ENCODE measurements at regions not wholly inside any gene's neighbourhood (a gene's known extent, or its start where the extent isn't known, plus 50 kb on each side); places are given as distances from the start of the nearest gene placed in this dataset.
"Not testable (repeated sequence)": the region's sequence is repeated elsewhere in the genome, so short reads cannot be mapped to it uniquely, and the experiment has no call there.

DNA sequence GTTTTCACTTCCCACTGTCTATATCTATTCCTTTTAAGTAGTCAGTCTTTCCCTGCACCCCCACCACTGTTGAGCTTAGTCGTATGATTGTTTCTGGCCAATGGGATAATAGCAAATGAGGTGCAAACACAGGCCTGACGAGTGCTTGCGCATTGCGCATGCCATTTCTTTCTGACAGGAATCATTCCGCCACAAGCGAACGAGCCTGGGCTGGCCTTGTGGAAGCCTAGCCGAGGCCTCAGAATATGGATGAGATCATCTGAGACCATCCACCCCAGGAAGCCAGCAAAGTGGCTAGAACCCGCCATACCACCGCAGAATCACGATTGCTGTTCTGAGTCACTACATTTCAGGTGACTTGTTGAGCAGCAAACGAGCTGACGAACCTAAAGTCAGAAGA, 52.2 kb upstream of the PRL start:
- DNase-seq (ENCODE audit: low spot score): no peak

DNA sequence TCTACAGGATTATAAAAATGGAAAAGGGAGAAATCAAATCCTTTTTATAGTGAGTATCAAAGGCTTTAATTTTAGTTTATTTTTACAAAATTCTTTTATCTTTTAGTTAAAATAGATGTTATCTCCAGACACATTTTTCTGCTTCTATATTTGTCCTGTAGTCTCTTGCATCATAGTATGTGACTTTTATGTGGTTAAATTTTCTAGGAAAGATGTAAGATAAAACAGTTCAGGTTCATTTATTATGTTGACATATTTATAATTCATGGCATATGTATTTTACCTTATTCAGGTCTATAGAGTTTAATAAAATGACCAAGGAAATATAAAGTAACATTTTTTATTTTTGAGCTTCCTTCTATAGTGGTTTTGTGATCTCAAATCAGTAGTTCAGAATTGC, 52.7 kb upstream of the PRL start:
- DNase-seq (ENCODE audit: low spot score): no peak

DNA sequence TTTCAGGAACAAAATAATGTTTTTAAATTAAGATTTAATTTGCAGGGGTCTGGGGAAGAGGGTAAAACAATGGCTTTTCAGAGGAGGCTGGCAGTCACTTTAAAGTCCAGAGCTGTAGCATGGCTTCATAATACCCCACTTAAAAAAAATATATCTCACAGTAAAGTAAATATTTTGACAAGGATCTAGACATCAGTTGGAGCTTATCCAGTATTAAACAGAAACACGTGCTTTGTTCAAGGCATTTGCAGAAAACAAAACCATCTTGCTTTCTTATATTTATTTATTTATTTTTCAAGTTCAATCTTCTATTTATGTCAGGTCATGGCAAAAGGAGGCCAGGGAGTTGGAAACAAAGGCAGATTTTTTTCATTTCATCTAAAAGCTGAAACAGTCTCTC, 53.3 kb upstream of the PRL start:
- DNase-seq (ENCODE audit: low spot score): no peak

DNA sequence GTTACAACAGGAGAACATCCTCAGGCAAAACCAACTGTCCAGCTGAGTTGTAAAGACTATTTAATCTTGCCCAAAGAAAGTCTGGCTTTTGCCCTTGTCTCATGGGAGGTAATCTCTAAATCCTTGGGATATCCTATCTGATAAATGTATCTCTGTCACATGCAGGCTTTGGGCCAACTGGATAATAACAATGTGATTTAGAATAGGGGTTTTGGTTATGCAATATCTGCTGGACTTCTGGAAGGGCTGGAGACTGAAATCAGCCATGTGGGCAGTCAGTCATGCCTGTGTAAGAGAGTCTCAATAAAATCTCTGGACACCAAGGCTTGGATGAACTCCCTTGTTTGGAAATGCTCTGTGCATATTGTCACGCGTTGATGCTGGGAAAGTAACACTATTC, 56.3 kb upstream of the PRL start:
- no peak for DNase-seq (ENCODE audit: low spot score)

DNA sequence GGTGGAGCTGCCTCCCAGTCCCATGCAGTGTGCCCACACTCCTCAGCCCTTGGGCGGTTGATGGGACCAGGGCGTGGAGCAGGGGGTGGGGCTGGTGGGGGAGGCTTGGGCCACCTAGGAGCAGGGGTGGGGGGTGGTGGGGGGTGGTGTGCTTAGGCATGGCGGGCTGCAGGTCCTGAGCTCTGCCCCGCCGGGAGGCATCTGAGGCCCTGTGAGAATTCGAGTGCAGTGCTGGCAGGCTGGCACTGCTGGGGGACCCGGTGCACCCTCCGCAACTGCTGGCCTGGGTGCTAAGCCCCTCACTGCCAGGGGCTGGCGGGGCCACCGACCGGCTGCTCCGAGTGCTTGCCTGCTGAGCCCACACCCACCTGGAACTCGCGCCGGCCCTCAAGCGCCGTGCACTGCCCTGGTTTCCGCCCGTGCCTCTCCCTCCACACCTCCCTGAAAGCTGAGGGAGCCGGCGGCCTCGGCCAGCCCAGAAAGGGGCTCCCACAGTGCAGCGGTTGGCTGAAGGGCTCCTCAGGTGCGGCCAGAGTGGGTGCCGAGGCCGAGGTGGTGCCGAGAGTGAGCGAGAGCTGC, 59.6 kb upstream of the PRL start:
- DNase-seq (ENCODE audit: low spot score): no peak

DNA sequence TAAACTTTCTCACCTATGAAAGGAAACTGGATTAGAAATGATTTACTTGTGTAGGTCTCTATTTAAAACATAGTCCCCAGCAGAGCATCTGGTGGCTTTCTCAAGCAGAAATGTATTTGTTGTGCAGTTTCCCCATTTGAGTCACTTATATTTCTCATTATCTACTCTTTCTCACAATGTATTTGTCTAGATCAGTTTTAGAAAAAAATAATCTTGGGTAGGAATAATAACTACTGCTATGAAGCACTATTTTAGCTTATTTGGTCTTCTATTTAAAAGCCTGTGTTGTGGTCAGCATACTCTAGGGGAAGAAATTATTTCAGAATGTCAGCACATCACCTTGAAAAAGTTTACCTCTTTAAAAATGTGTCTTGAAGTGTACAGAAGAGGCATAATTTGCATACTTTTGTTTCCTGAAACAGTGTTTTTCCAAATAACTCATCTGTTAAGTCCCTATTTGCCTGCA, 60.9 kb upstream of the PRL start:
- no peak for DNase-seq (ENCODE audit: low spot score)

DNA sequence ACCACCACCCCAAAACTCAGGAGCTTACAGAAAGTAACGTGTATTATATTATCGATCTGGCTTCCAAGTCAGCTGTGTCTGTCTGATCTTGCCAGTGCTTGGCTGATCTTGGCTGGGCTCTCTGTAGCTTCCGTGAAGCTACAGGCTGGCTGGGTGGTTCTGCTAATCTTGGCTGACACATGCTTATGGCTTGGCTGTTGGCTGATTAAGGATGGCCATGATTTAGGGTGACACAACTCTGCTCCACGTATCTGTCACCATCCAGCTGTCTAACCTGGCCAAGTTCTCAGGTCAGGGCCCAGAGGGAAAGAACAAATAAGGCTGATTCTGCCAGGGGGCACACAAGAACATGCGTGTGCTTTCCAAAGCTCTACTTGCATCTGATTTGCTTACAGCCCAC, 64.7 kb upstream of the PRL start:
- no peak for DNase-seq (ENCODE audit: low spot score)

DNA sequence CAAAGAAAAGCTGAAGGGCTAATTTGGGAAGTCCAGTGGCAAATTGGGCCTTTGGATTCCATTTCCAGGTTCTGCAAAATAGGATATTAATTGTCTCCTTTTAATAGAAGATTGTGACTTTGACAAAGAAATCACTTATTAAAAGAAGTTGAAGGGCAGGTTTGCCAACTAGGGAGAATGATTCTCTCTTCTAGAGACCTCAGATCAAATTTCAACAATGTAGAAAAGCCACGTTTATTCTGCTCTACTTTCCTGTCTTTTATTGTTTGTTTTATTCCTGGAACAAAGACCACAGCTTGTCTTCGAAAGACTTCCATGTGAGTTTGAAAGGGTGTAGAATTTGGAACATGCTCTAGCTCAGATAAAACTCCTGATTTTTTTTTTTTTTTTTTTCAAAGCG, 65.5 kb upstream of the PRL start:
- no peak for DNase-seq (ENCODE audit: low spot score)

DNA sequence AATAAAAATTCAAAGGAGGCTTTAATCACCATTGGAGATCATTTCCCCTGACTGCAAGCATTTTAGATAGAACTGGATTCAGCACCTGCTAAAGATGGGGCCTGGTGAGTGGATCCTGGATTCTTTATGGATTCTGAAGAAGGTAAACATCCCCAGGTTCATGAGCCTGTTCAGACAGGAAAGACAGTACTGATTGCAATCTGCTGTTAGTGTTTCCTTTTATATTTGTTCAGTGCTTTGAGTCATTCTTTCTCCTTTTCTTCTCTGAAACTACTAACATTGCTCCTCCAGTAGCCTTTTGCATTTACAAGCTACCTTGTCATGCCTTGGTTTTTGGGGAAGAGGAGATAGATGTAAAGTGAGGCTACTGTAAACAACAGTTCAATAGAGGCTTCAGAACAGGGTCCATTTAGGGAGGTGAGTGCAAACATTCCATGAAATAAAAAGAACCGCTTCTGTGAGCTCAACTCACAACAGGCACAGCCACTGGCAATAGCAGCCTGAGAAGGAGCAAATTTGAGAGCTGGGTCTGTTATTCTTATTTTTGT, 66.4 kb upstream of the PRL start:
- DNase-seq (ENCODE audit: low spot score): no peak

DNA sequence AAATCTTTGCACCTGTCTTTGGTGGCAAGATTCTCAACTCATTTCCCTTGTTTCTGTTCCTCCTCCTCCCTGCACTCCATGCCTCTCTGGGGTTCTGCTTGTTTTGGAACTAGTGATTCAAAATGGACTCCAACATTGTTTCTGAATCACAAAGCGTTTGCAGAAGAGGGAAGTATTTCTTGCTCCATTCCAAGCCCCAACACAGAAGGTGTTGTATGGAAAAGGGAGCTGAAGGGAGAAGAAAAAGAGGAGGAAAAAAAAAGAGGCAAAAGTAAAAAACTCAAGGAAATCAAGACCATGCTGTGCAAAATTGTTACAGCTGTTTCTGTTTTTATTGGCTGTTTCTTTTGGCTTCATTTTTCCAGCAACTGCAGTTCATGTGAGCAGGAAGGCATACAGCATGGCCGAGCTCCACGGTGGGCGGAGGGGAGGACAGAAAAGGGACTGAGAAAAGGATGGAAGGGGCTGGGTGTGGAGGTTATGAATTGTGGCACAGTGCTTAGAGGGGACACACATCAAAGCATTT, 66.9 kb upstream of the PRL start:
- no peak for DNase-seq (ENCODE audit: low spot score)

DNA sequence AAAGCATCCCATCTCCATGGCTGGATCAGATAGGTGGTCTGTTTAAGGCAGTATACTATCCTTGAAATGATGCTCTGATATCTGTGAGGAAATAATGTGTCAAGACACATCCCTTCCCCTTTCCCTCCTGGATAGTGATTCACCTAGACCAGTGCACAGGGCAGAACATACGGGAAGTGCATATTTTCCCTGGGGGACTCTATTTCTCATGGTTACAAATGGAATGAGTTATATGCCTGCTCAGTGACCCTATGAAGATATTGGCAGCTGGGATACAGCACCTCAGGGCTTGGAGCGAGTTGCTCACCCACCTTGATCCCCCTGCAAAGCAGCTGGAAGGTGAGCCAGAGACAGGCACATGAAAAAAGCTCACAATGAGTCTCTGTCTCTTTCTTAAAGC, 67.5 kb upstream of the PRL start:
- no peak for DNase-seq (ENCODE audit: low spot score)

DNA sequence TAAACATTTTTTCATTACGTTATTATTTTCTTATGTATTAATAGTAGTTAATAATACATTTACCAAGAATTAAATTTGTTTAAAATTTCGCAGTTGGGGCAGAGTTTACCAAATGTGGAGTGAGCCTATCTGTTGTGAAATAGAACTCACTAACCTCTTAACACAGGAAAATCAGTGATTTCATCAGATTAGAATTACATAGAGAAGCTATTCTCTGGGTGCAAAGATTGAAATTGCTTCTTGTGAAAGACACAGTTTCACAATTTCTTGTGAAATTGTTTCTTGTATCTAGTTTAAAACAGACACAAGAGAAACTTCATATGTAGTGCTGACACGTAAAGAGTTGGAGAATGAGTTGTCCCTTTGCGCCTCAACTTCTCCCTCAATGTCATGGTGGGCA, 69.4 kb upstream of the PRL start:
- DNase-seq (ENCODE audit: low spot score): no peak

DNA sequence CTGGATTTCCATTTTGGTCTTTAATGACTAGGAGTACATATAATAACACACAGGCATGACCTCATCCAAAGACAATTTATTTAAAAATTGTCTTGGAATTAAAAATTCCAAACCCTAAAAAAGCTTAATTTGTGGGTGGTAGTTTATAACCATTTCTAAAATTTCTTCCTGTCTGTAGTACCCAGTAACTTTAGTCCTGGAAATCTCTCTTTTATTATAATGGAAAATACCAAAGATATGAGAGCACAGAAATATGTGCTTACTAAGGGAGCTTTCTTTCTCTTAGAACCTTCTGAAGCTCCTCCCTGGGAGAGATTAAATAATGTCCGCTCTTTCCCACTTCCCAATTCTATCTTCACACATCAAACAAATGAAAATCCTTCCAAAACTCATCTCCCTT, 70.5 kb upstream of the PRL start:
- DNase-seq (ENCODE audit: low spot score): peak; percentile 22

DNA sequence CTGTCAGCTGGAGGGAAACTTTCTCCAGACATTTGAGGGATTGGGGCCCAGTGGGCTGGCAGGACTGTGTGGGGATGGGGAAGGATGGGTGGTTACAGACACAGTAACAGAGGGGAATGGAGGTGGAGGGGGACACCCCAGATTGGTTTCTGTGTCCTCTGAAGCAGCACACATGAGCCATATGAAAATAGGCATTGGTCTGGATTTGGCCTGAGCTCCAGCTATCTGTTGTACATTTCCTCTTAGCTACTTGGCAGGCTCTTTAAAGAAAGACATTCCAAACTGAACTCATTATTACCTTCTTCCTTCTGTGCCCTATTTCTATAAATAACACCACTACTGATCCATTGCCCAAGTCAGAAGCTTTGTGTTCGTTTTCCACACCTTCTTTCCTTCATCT, 72.0 kb upstream of the PRL start:
- DNase-seq (ENCODE audit: low spot score): no peak

DNA sequence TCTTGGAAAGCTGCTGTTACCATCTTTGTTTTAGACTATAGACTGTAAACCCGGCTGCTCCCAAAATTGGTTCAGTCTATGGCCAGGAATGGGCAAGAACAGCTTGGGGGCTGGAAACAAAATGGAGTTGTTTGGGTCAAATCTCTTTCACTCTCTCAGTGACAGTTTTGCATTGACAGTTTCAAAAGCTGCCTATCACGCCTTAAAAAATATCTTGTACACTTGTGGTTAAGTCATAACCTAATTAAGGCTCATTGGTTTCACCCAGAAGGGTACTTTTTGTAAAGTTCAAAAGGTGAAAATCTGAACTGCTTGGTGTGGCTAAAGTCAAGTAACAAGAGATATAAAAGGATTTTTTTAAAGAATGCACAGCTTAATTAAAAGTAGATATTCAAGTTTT, 76.1 kb upstream of the PRL start:
- DNase-seq (ENCODE audit: low spot score): no peak

DNA sequence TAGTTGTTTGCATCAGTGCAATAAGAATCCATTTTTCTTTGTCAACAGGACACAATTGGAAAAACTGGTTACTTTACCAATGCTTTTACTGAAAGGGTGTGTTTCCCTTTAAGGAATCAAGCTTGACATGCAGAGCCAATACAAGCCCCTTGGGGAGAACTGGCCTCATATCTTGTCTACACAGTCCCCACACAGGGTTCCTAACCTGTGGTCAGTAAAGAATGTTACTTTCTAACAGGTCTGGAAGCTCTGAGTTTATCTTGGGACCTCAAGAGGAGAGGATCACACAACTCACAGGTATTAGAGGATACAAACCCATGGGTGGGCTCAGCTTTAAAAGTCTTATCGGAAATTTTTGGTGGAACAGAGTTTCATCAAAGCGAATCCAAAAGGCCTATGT, 78.1 kb upstream of the PRL start:
- DNase-seq (ENCODE audit: low spot score): not testable (repeated sequence)

DNA sequence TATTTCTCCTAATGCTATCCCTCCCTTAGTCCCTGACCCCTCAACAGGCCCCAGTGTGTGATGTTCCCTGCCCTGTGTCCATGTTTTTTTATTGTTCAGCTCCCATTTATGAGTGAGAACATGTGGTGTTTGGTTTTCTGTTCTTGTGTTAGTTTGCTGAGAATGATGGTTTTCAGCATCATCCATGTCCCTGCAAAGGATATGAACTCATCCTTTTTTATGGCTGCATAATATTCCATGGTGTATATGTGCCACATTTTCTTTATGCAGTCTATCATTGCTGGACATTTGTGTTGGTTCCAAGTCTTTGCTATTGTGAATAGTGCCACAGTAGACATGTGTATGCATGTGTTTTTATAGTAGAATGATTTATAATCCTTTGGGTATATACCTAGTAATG, 79.5 kb upstream of the PRL start:
- not testable (repeated sequence) for DNase-seq (ENCODE audit: low spot score)

DNA sequence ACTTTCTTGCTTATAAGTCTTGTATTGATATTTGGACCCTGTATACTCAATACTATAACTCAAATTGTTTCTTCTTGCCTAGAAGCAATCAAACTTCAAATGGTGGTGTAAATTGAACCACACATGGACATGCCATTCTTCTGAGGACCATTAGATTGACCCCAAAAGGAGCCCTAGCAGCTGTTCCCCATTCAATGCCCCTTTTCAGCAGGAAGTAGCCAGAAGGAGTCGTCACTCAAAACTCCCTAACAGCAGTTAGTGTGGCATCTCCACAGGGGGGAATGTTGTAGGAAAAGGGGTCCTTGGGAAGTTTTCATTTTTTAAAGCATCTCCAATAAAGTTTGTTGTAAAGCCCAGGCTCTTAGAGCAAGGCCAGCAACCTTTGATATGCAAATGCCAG, 81.7 kb upstream of the PRL start:
- DNase-seq (ENCODE audit: low spot score): not testable (repeated sequence)

DNA sequence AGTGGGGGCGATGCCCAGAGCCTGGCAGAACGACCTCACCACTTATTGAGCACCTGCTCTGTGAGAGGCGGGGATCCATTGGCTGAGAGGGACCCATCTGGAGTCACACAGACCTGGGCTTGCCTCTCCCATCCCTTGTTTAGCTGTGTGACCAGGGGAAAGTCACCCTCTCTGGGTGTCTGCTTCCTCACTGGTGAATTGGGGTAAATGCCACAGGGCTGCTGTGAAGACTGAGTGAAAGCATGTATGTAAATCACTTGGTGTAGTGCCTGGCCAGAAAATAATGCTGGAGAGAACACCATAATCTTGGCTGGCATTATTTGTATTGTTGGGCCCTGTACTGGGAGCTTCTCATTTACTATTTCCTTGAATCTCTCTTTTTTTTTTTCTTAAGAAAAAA, 83.4 kb upstream of the PRL start:
- DNase-seq (ENCODE audit: low spot score): no peak

DNA sequence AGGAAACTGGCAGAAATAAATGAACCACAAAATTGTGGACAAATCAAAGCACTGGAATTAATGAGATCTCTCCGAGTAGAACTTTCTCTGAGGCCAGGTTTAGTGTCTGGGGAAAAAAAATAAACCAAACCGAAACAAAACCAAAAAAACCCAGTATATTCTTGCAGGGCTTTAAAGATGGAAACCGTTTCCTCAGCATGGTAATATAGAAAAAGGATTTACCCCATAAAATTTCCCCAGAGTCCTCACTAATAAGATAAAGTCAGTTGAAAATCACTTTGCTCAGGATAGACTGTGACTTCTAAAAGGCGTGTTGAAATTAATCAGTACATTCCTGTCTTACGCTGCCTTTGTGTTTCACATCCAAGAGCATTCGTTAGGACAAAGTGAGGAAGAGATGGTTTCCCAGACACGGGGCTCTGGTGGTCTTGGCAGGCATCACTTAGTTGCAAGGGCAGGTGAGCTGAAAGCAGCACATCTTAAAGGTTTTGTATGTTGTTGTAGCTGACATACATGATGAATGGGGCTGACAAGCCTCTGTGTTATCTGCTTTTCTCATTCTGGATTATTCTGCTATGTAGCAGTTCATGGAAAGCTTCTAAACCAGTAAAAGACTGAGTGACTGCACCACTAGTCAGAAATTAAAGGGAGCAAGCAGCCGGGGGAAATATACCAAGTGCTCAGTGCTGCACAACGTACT, 85.2 kb upstream of the PRL start:
- DNase-seq (ENCODE audit: low spot score): no peak

DNA sequence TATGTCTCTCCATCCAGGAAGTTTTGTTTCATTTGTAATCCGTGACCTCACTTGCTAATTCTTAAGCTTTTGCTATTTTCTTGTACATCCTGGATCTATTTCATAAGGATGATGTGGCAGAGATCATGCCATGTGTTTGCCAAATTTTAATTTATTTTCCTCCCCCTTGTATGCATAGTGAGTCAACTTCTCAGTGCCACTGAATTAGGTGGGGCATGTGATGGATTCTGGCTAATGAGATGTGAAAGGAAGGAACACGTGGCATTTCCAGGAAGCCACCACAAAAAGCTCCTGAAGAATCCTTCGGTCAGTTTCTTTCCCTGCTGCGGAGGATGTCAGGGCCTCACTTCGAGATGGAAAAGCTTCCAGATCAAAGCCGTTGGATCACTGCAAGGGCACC, 86.2 kb upstream of the PRL start:
- no peak for DNase-seq (ENCODE audit: low spot score)

DNA sequence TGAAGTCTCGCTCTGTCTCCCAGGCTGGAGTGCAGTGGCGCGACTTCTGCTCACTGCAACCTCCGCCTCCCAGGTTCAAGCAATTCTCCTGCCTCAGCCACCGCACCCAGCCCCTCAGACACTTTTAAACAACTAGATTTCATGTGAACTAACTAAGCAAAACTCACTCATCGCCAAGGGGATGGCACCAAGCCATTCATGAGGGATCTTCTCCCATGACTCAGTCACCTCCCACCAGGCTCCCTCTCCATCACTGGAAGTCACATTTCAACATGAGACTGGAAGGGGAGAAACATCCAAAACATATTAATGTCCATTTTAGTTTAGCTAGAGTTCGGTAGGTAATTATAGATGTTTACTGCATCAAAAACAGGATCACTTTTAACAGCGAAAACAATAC, 95.9 kb upstream of the PRL start:
- no peak for DNase-seq (ENCODE audit: low spot score)

DNA sequence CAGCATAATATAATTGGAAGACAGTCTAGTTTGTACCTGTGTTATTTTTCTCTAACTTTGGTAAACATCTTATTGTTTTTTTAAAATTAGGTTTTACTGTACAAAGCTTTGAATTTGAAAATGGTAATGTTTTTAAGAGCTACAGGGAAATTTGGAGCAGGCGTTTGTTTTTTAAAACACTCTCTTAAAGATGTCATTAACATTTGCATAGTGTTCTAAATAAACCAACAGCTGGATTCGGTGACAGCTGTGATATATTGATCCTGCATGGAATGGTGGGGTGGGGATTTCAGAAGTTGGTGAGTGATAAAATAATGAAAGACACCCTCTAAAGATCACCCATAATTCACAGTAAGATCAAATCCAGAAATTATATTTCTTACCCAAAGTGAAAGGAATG, 97.9 kb upstream of the PRL start:
- DNase-seq (ENCODE audit: low spot score): no peak

DNA sequence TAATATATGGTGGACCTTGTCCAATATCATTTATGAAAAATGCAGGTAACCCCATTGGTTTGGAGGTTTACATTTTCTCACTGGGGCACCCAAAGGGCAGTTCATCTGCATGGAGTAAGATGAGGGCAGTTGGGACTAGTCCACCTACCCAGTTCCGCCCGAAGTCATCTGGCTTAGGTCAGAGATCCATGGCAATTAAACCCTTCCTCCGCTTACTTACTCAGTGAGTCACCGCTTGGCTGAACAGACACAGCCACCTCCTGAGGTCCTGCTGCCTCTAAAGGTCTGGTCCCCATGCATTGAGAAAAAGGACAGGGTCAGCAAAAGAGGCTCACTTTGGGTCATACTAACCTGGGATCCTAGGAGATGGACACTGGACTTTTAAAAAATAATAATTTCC, 102.9 kb upstream of the PRL start:
- peak; percentile 62 for DNase-seq (ENCODE audit: low spot score)
